GM12872 (cell line): ENCODE measurements at regions not wholly inside any gene's neighbourhood (a gene's known extent, or its start where the extent isn't known, plus 50 kb on each side); places are given as distances from the start of the nearest gene placed in this dataset.

Source experiments
- CTCF ChIP-seq: IDR thresholded peaks from 3 replicates; pipeline ENCODE4 v1.5.1; 2011; ENCODE audit warnings: low read depth, mild to moderate bottlenecking, low read length, moderate library complexity; ENCODE audit not compliant: insufficient read depth

DNA sequence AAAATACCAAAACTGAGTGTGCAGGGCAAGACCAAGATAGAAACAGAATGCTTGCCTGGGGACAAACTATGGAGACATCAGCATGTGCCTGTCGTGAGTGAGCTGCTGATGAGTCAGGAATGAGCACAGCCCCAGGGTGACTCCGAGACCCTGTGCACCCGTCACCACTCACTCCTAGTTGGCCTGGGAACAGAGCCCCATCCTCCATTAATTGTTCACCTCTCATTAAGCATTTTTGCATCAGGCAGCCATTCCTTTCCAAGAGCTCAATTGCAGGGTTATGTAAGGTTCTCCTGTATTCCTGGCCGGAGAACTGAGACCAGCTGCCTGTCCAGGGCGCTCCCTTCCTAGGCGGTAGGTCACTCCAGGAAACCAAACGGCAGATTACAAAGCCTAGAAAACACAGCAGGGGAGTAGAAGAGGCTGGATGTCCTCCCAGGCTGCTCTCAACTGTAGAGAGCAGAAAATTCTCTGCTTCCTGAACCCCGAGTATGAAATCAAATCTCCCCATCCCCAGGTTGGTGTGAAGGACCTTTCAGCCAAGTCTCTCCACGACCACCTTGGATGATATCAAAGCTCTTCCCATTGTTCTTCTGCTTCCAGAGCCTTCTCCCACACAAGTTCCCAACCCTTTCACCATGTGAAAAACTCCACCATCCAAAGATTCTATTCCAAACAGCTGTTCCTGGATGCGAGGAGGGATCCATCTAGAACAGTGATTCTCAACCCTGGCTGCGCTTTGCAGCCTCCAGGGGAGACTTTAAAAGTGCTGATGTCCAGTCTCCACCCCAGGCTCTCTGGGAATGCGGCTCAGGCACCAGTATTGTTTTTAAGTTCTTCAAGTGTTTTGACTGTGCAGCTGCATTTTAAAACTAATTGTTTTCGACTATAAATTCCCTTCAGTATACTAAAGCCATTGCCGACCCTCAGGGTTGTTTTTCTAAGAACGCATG is 532.6 kb upstream of the JARID2 start:
- no peak for TF ChIP-seq CTCF

GRCh38 chr6:14713966-14714631 is 531.8 kb upstream of the JARID2 start:
- no peak for TF ChIP-seq CTCF

DNA sequence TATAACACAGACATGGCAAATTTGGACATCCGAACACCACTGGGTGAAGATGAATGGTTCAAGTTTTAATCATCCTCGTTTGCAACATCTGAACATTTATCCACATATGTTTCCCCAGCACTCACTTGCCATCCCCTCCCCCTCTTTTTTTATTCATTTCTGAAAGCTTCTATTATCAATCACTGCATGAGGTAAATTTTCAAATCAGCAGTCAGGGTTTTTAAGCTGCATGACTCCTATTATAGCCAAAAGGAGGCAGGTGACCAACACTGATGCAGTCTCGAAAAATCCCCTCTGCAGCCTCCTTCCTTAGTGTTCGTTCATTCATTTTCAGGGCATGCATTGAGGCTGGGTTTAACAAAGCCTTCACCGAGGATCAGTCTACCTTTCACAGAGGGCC is 530.8 kb upstream of the JARID2 start:
- no peak for TF ChIP-seq CTCF

- no peak for TF ChIP-seq CTCF
Observed at GRCh38 chr6:14716499-14717146, 529.2 kb upstream of the JARID2 start.

DNA sequence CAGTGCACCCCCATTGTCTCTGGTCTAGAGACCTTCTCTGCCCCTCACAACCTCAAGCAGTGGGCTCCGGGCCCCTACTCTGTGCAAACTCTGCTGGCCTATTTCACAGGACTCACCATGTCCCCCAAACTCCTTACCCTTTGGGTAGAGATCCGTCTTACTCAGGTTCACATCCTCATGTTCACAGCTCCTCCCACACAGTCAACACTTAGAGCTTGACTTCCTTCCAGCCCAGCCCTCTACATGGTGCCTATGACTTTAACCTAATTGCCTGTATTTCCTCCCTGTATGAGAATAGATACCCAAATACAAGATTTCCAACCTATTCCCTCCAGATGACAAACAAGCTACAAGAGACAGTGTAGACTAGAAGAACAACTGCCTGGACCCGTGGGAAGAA is 528.6 kb upstream of the JARID2 start:
- TF ChIP-seq CTCF, result no peak

DNA sequence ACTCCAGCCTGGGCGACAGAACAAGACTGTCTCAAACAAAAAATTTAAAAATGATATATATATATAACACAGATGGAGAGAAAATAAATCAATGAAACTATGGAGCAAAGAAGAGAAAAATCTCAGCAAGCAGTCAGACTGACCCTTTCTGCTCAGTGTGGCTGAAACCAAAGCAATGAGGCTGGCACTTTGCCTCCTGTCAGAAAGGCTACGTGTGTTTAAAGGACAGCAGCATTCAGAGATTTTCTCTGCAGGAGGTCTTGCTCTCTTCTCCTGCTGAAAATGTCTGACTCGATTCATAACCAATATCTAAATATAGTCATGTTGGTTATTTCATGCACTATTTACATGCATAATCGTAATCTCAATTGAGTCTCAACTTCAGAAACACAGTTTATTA is 527.0 kb upstream of the JARID2 start:
- TF ChIP-seq CTCF, result no peak

DNA sequence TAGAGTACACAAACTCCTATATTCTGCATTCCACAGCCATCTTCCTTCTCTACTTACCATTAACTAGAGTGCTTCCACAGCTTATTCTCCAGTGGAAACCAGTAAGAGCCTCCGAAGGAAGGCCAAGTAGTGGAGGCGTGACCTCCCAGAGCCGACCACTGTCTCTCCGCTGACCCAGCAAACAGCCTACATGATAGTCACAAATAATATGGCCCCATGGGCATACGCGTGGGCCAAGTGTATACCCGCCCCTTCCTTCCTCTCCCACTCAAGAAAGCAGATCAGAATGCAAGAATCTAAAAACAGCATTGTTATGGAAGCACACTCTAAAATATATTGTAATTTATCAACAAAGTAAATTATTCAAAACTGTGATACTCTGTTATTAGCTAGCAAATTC is 526.6 kb upstream of the JARID2 start:
- TF ChIP-seq CTCF, result no peak
